Cardiac muscle cell (in vitro differentiated cells and primary cell): ENCODE measurements at regions not wholly inside any gene's neighbourhood (a gene's known extent, or its start where the extent isn't known, plus 50 kb on each side); places are given as distances from the start of the nearest gene placed in this dataset.

Experiments
- DNase-seq, 2 donors: peaks; one replicate each; pipeline versions ENCODE4 v3.0.0 to v3.0.0-alpha.2; 2010 to 2017; ENCODE audit warnings: low read depth in 1 of 2, low spot score in 1 of 2
- H3K27ac ChIP-seq: fragments of 200-600 bp; sonication (generic); 2 replicates; pipeline ENCODE4 v1.5.1; 2016
- H3K27me3 ChIP-seq: fragments of 200-600 bp; sonication (generic); 2 replicates; pipeline ENCODE4 v1.6.0; 2016; ENCODE audit warnings: control low read depth
- H3K36me3 ChIP-seq: fragments of 200-600 bp; sonication (generic); 2 replicates; pipeline ENCODE4 v1.5.1; 2016; ENCODE audit warnings: control low read depth
- H3K4me1 ChIP-seq: fragments of 200-600 bp; sonication (generic); 2 replicates; pipeline ENCODE4 v1.8.1; 2017; ENCODE audit warnings: low read depth, mild to moderate bottlenecking, mixed run types
- H3K4me3 ChIP-seq: fragments of 200-600 bp; sonication (generic); 2 replicates; pipeline ENCODE4 v1.5.1; 2016; ENCODE audit warnings: mild to moderate bottlenecking
- H3K9me3 ChIP-seq: fragments of 200-600 bp; sonication (generic); 2 replicates; pipeline ENCODE4 v1.5.1; 2017; ENCODE audit warnings: low read depth, mild to moderate bottlenecking, control low read depth
- TF ChIP-seq, protein P1 (sequence below): IDR thresholded peaks from 2 replicates; pipeline ENCODE4 v1.5.1; 2012; ENCODE audit warnings: low read depth, mild to moderate bottlenecking, low read length

DNA sequence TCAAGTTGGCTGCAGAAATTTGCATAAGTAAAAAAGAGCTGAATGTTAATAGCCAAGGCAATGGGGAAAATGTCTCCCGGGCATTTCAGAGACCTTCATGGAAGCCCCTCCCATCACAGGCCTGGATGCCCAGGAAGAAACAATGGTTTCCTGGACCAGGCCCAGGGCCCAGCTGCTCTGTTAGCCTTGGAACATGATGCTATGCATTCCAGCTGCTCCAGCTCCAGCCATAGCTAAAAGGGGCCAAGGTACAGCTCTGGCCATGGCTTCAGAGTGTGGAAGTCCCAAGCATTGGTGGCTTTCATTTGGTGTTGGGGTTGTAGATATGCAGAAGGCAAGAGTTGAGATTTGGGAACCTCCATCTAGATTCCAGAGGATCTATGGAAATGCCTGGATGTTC lies 508.3 kb downstream of the SPRY1 start:
- H3K36me3 ChIP-seq, result no peaks in the 10 kb centered on the region
- no peaks in the 10 kb centered on the region for H3K9me3 ChIP-seq
- H3K4me3 ChIP-seq, result no peak overlapping the region
- no peak for DNase-seq
- TF ChIP-seq, protein P1, sequence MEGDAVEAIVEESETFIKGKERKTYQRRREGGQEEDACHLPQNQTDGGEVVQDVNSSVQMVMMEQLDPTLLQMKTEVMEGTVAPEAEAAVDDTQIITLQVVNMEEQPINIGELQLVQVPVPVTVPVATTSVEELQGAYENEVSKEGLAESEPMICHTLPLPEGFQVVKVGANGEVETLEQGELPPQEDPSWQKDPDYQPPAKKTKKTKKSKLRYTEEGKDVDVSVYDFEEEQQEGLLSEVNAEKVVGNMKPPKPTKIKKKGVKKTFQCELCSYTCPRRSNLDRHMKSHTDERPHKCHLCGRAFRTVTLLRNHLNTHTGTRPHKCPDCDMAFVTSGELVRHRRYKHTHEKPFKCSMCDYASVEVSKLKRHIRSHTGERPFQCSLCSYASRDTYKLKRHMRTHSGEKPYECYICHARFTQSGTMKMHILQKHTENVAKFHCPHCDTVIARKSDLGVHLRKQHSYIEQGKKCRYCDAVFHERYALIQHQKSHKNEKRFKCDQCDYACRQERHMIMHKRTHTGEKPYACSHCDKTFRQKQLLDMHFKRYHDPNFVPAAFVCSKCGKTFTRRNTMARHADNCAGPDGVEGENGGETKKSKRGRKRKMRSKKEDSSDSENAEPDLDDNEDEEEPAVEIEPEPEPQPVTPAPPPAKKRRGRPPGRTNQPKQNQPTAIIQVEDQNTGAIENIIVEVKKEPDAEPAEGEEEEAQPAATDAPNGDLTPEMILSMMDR, result no peak
- no peaks in the 10 kb centered on the region for H3K27me3 ChIP-seq
- H3K27ac ChIP-seq, result no peak overlapping the region
- no peaks in the 10 kb centered on the region for H3K4me1 ChIP-seq

DNA sequence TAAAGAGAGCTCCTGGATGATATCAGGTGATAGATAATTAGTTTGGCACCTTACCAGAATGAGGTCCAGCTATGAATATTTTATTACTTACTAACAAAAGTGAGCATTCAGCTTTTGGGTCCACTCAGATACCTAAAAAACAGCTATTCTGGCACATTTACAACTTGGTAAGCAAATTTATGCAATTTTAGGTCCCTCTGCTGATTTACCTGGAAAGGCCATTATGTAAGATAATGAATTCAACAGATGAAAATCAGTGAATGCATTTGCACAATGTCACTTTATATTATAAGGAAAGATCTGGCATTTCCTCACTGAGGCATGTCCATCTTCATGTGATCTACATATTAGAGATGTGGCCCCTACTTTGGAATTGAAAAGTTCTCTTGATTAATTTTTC lies 517.0 kb downstream of the SPRY1 start:
- TF ChIP-seq, protein P1, result no peak
- no peaks in the 10 kb centered on the region for H3K4me1 ChIP-seq
- H3K4me3 ChIP-seq, result no peak overlapping the region
- DNase-seq, result no peak
- no peak overlapping the region for H3K27ac ChIP-seq
- H3K36me3 ChIP-seq, result no peaks in the 10 kb centered on the region
- H3K9me3 ChIP-seq, result no peaks in the 10 kb centered on the region
- H3K27me3 ChIP-seq, result no peaks in the 10 kb centered on the region

DNA sequence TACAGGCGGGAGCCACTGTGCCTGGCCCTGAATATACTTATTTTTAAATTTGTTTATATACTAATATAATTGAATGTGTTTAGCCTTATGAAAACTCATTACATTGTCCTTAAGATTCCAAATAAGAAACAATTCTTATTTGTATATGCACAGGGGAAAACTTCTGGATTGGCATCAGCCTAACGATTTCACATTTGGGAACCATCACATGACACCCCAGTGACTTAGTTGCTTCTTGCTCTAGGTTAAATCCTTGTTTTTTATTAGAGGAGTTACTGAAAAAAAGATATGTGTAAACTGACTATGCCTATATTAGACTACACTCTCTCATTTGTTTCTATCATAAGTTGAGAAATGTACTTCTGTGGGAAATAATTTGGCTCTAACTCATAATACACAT lies 520.2 kb downstream of the SPRY1 start:
- Histone ChIP-seq H3K9me3 (no peaks in the 10 kb centered on the region), H3K27me3 (no peaks in the 10 kb centered on the region), H3K36me3 (no peaks in the 10 kb centered on the region), H3K4me1 (no peaks in the 10 kb centered on the region), H3K27ac (no peak overlapping the region), H3K4me3 (no peak overlapping the region)
- TF ChIP-seq, protein P1, result no peak
- DNase-seq, result no peak

DNA sequence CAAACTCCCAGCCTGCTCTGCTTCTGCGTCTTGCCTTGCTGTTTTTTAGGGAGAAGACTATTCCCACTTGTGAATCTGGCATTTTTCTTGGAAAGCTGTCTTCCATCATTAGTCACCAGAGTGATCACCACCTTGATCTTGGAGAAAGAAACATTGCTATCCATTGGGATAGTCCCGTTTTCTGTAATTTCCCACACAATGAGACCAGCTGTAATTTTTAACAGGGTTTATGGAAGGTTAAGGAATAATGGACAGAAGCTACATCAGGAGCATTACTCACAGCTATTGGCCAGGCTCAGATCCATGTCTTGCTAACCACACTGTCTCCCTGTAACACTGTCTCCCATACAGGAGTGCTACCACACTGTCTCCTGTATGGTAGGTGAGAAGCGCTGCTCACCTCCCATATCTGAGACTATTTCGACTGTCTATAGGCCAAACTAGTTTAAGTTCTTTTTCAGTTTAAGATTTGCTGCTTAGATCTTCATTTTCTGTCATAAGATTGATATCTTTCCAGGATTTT lies 523.0 kb downstream of the SPRY1 start:
- no peaks in the 10 kb centered on the region for H3K27me3 ChIP-seq
- no peak overlapping the region for H3K27ac ChIP-seq
- H3K36me3 ChIP-seq, result no peaks in the 10 kb centered on the region
- TF ChIP-seq, protein P1, result no peak
- H3K4me1 ChIP-seq, result no peaks in the 10 kb centered on the region
- H3K4me3 ChIP-seq, result no peak overlapping the region
- H3K9me3 ChIP-seq, result no peaks in the 10 kb centered on the region
- no peak for DNase-seq

DNA sequence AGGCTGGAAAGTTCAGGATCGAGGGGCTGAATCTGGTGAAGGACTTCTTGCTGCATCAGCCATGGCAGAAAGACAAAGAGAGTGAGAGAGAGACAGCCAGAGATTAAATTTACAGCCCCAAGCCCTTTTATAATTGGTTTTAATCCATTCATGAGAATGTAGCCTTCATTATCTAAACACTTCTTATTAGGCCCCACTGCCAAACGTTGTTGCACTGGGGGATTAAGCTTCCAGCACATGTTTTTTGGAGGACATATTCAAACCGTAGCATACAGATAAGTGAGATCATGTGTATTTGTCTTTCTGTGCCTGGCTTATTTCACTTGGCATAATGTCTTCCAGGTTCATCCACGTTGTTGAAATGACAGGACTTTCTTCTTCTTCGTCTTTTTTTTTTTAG lies 524.7 kb downstream of the SPRY1 start:
- no peaks in the 10 kb centered on the region for H3K9me3 ChIP-seq
- TF ChIP-seq, protein P1, result no peak
- no peaks in the 10 kb centered on the region for H3K36me3 ChIP-seq
- H3K4me3 ChIP-seq, result no peak overlapping the region
- no peaks in the 10 kb centered on the region for H3K27me3 ChIP-seq
- DNase-seq, result no peak
- no peak overlapping the region for H3K27ac ChIP-seq
- no peaks in the 10 kb centered on the region for H3K4me1 ChIP-seq

DNA sequence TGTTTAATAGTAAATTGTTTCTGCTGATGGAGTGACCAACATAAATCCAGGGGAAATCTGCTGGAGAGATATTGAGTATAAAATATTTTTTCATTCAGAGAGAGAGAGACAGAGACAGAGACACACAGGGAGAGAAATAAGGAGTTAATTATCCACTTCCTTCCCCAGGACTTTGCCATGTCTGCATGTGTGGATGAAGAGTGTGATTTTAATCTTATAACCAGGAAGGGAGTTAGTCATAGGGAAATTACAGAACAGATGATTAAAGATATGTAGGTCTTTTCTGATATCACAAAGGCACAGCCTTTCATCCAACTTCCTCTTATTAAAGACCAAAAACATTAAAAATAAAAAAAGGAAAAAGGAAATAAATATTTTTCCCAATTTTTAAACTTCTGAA lies 526.3 kb downstream of the SPRY1 start:
- Histone ChIP-seq H3K9me3 (no peaks in the 10 kb centered on the region), H3K27me3 (no peaks in the 10 kb centered on the region), H3K27ac (no peak overlapping the region), H3K4me1 (no peaks in the 10 kb centered on the region), H3K4me3 (no peak overlapping the region), H3K36me3 (no peaks in the 10 kb centered on the region)
- TF ChIP-seq, protein P1, result no peak
- peak in 1 of 2 donors; percentile 40 for DNase-seq
